ENCODE measurements at regions not wholly inside any gene's neighbourhood (a gene's known extent, or its start where the extent isn't known, plus 50 kb on each side); places are given as distances from the start of the nearest gene placed in this dataset.

DNA sequence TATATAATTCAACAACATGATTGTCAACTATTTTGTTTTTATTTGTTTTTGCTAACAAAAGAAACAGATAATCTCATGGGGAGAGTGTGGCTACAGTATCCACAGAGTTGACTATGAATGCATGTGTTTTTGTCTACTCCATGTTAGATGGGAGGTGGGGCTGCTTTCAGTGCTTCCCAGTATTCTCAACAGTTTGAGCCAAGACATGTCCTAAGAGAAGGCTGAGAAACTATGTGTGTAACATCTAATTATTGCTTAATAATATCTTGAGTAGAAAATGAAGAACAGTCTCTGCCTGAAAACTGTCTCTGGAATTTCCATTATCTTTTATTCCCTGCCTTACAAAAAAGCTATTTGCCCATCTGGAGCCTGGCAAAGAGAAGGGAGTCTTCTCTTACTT, 178.8 kb upstream of the MMADHC start:
- no peak overlapping the region for H3K27ac ChIP-seq (ENCODE audit: low read length)
- ChIA-PET CTCF (no interaction called here), POLR2A (ENCODE audit: unreplicated experiment) (no interaction called here)
- DNase-seq = no peak
- H3K9ac ChIP-seq (ENCODE audit: low read length) = no peak overlapping the region
- H3K4me1 ChIP-seq (ENCODE audit: insufficient read depth, low read length) = peaks cover 50% of the 10 kb centered on the region
- H4K20me1 ChIP-seq (ENCODE audit: low read length) = no peaks in the 10 kb centered on the region
- H3K9me3 ChIP-seq (ENCODE audit: low read length) = no peaks in the 10 kb centered on the region
- H3K27me3 ChIP-seq (ENCODE audit: low read length) = no peaks in the 10 kb centered on the region
- no peaks in the 10 kb centered on the region for H3K36me3 ChIP-seq (ENCODE audit: low read depth, low read length)
- H3K4me3 ChIP-seq (ENCODE audit: low read length) = no peak overlapping the region
- no peaks in the 10 kb centered on the region for H3K9me2 ChIP-seq (replicated peaks; ENCODE audit: low read length)
- H3F3A ChIP-seq (ENCODE audit: low read length, unreplicated experiment) = no peaks in the 10 kb centered on the region
- TF ChIP-seq EZH2phosphoT487 (IDR thresholded peaks at IDR 0.05; ENCODE audit: borderline replicate concordance, low read length) (no peak), EZH2 (IDR thresholded peaks at IDR 0.05; ENCODE audit: low read length, unreplicated experiment) (no peak)
- TF ChIP-seq, protein P1, sequence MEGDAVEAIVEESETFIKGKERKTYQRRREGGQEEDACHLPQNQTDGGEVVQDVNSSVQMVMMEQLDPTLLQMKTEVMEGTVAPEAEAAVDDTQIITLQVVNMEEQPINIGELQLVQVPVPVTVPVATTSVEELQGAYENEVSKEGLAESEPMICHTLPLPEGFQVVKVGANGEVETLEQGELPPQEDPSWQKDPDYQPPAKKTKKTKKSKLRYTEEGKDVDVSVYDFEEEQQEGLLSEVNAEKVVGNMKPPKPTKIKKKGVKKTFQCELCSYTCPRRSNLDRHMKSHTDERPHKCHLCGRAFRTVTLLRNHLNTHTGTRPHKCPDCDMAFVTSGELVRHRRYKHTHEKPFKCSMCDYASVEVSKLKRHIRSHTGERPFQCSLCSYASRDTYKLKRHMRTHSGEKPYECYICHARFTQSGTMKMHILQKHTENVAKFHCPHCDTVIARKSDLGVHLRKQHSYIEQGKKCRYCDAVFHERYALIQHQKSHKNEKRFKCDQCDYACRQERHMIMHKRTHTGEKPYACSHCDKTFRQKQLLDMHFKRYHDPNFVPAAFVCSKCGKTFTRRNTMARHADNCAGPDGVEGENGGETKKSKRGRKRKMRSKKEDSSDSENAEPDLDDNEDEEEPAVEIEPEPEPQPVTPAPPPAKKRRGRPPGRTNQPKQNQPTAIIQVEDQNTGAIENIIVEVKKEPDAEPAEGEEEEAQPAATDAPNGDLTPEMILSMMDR (conservative IDR thresholded peaks at IDR 0.05; ENCODE audit: low read depth, low read length) = no peak
- H3K4me2 ChIP-seq (ENCODE audit: low read length) = no peak overlapping the region
- intact Hi-C loops (cut with micrococcal nuclease) = loop anchor here (2.0 to 5.0 kb wide), 3 partner anchors 34 to 701 kb away; no protein-coding TSS in a partner anchor
- BruUV-seq (replicated peaks) = no TSS peak
- no peak overlapping the region for H2AFZ ChIP-seq (ENCODE audit: low read length)
- ATAC-seq = no peak
- no peaks in the 10 kb centered on the region for H3K79me2 ChIP-seq (ENCODE audit: low read length)

DNA sequence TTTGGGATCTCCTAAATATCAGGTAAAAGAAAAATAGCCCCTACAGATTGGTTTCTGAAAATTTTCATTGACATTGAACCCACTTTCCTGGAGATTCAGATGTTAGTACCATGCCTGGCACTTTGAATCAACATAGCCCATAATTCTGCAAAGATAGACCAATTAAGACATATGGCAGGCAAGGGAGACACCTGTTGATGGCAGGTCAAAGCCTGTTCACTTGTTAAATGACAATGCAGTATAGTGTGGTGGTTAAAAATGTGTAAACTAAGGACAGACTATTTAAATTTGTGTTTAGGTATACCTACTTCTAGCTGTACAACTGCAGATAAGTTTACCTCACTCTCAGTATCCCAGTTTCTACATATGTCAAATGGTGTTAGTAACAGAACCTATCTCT, 178.1 kb upstream of the MMADHC start:
- Histone ChIP-seq H3K9me2 (replicated peaks; ENCODE audit: low read length) (no peaks in the 10 kb centered on the region), H3K36me3 (ENCODE audit: low read depth, low read length) (no peaks in the 10 kb centered on the region), H3K4me1 (ENCODE audit: insufficient read depth, low read length) (peaks cover 43% of the 10 kb centered on the region), H3K27ac (ENCODE audit: low read length) (no peak overlapping the region), H3F3A (ENCODE audit: low read length, unreplicated experiment) (no peaks in the 10 kb centered on the region), H2AFZ (ENCODE audit: low read length) (no peak overlapping the region), H3K9ac (ENCODE audit: low read length) (no peak overlapping the region), H3K27me3 (ENCODE audit: low read length) (no peaks in the 10 kb centered on the region), H3K79me2 (ENCODE audit: low read length) (no peaks in the 10 kb centered on the region), H3K4me3 (ENCODE audit: low read length) (no peak overlapping the region), H3K9me3 (ENCODE audit: low read length) (no peaks in the 10 kb centered on the region), H3K4me2 (ENCODE audit: low read length) (no peak overlapping the region), H4K20me1 (ENCODE audit: low read length) (no peaks in the 10 kb centered on the region)
- ChIA-PET POLR2A (ENCODE audit: unreplicated experiment) (no interaction called here), CTCF (no interaction called here)
- DNase-seq = no peak
- BruUV-seq (replicated peaks) = no TSS peak
- TF ChIP-seq, protein P1 (conservative IDR thresholded peaks at IDR 0.05; ENCODE audit: low read depth, low read length) = no peak; the same call in 1 of the 2 replicates
- no peak for TF ChIP-seq EZH2phosphoT487 (IDR thresholded peaks at IDR 0.05; ENCODE audit: borderline replicate concordance, low read length)
- TF ChIP-seq EZH2 (IDR thresholded peaks at IDR 0.05; ENCODE audit: low read length, unreplicated experiment) = no peak
- no peak for ATAC-seq
- intact Hi-C loops (cut with micrococcal nuclease) = loop anchor here (2.0 to 5.0 kb wide), 3 partner anchors 33 to 702 kb away; no protein-coding TSS in a partner anchor

DNA sequence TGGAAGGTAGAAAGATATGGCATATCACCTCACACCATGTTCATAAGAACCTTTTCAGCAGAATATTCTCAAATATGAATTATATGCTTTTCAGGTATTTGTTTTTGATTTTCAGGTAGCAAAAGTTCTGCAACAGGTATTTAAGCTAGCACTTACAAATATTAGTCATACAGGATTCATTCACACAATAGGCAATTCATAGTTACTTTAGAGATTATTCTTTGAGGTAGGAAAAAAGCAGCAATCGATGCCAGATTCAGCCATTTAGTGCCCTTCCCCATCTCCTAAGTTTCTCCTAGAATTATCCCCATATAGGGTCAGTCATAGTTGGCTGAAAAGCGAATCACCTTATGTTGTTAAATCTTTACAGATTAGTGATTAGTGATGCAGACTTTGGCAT, 177.4 kb upstream of the MMADHC start:
- no peaks in the 10 kb centered on the region for H3K27me3 ChIP-seq (ENCODE audit: low read length)
- H3K4me1 ChIP-seq (ENCODE audit: insufficient read depth, low read length) = peaks cover 39% of the 10 kb centered on the region
- H3K4me2 ChIP-seq (ENCODE audit: low read length) = peak overlapping the region; percentile 12; the same call in 1 of the 2 replicates
- no peak overlapping the region for H3K27ac ChIP-seq (ENCODE audit: low read length)
- H3F3A ChIP-seq (ENCODE audit: low read length, unreplicated experiment) = no peaks in the 10 kb centered on the region
- no peak overlapping the region for H3K4me3 ChIP-seq (ENCODE audit: low read length)
- peak; percentile 72 for DNase-seq
- no peak for TF ChIP-seq EZH2phosphoT487 (IDR thresholded peaks at IDR 0.05; ENCODE audit: borderline replicate concordance, low read length)
- TF ChIP-seq, protein P1 (conservative IDR thresholded peaks at IDR 0.05; ENCODE audit: low read depth, low read length) = no peak
- no peak for TF ChIP-seq EZH2 (IDR thresholded peaks at IDR 0.05; ENCODE audit: low read length, unreplicated experiment)
- intact Hi-C loops (cut with micrococcal nuclease) = loop anchor here (5.0 kb wide), 2 partner anchors 33 to 702 kb away; no protein-coding TSS in a partner anchor
- H3K9me3 ChIP-seq (ENCODE audit: low read length) = no peaks in the 10 kb centered on the region
- no TSS peak for BruUV-seq (replicated peaks)
- H3K79me2 ChIP-seq (ENCODE audit: low read length) = no peaks in the 10 kb centered on the region
- no peak overlapping the region for H2AFZ ChIP-seq (ENCODE audit: low read length)
- ATAC-seq = no peak
- POLR2A ChIA-PET (ENCODE audit: unreplicated experiment) = no interaction called here
- H4K20me1 ChIP-seq (ENCODE audit: low read length) = no peaks in the 10 kb centered on the region
- CTCF ChIA-PET = no interaction called here
- H3K36me3 ChIP-seq (ENCODE audit: low read depth, low read length) = no peaks in the 10 kb centered on the region
- no peaks in the 10 kb centered on the region for H3K9me2 ChIP-seq (replicated peaks; ENCODE audit: low read length)
- H3K9ac ChIP-seq (ENCODE audit: low read length) = no peak overlapping the region

Data from PC-3 (cell line).